ENCODE measurements at regions not wholly inside any gene's neighbourhood (a gene's known extent, or its start where the extent isn't known, plus 50 kb on each side); places are given as distances from the start of the nearest gene placed in this dataset.

DNA sequence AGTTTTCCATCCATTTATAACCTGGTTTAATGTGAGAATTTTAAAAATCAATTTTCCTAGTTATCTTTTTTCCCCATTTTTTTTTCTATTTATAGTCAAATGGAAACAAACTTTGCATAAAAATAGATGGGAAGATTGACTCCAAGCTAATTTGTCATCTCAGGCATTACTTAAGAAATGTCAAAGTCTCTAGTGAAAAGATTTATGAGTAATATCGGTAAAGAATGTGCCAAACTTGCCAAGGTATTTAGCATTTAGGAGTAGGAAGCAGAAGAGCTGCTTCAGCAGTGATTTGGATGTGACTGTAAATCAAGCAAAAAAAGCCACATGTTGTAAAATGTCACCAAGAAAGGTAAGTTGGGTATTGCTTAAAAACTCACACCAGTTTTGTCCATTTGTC is 108.6 kb downstream of the LACC1 start:
- DNase-seq (ENCODE audit: low spot score in 2 of 2) = no peak
- 56 to 57% methylated on average over 1 of the region's 1 CpG for WGBS, 2 donors
- no peak for TF ChIP-seq CTCF (IDR thresholded peaks at IDR 0.05)
- TF ChIP-seq POLR2A (IDR thresholded peaks at IDR 0.05) = no peak
- no peak for TF ChIP-seq EP300 (IDR thresholded peaks at IDR 0.05)
- Histone ChIP-seq H3K27me3 (no peaks in the 10 kb centered on the region), H3K36me3 (no peaks in the 10 kb centered on the region), H3K4me3 (no peak overlapping the region), H3K4me1 (peaks cover 0 to 7% (median 0%) of the 10 kb centered on the region in 4 donors), H3K27ac (no peak overlapping the region), H3K9me3 (no peaks in the 10 kb centered on the region)

- TF ChIP-seq EP300 (IDR thresholded peaks at IDR 0.05) = no peak
- TF ChIP-seq CTCF (IDR thresholded peaks at IDR 0.05) = no peak
- TF ChIP-seq POLR2A (IDR thresholded peaks at IDR 0.05) = no peak
- no peak for DNase-seq (ENCODE audit: low spot score in 2 of 2)
- H3K36me3 ChIP-seq = no peaks in the 10 kb centered on the region
- 88 to 91% methylated on average over 5 of the region's 5 CpGs for WGBS, 2 donors
- peaks cover 0 to 7% (median 0%) of the 10 kb centered on the region in 4 donors for H3K4me1 ChIP-seq
- H3K27me3 ChIP-seq = no peaks in the 10 kb centered on the region
- H3K4me3 ChIP-seq = no peak overlapping the region
- H3K9me3 ChIP-seq = peaks cover 0 to 11% (median 1%) of the 10 kb centered on the region in 4 donors
- H3K27ac ChIP-seq = no peak overlapping the region
Measured at GRCh38 chr13:43990021-43990420, 110.3 kb downstream of the LACC1 start.

DNA sequence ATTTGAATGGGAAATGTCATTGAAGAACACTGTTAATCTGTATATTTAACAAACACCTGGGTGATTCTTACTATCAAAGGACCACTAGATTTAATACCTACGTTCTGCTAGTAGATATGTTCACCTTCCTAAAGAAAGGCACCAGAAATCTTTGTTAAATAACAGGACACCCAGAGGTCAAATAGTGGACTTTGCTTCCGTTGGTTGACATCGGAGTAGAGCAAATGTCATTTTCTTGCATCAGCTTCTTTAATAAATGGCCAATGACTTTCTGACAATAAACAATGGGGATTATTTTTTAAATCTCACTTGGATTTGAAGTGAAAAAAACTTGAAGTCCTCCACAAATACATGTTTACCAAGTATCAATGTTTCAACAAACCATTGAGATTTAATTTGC is 111.1 kb downstream of the LACC1 start:
- no peaks in the 10 kb centered on the region for H3K36me3 ChIP-seq
- peaks cover 0 to 3% (median 0%) of the 10 kb centered on the region in 4 donors for H3K4me1 ChIP-seq
- peaks cover 0 to 17% (median 4%) of the 10 kb centered on the region in 4 donors for H3K9me3 ChIP-seq
- TF ChIP-seq CTCF (IDR thresholded peaks at IDR 0.05) = no peak
- TF ChIP-seq POLR2A (IDR thresholded peaks at IDR 0.05) = no peak
- TF ChIP-seq EP300 (IDR thresholded peaks at IDR 0.05) = no peak
- no peak overlapping the region for H3K27ac ChIP-seq
- H3K27me3 ChIP-seq = no peaks in the 10 kb centered on the region
- WGBS, 2 donors = 52 to 55% methylated on average over 3 of the region's 3 CpGs
- H3K4me3 ChIP-seq = no peak overlapping the region
- DNase-seq (ENCODE audit: low spot score in 2 of 2) = no peak

DNA sequence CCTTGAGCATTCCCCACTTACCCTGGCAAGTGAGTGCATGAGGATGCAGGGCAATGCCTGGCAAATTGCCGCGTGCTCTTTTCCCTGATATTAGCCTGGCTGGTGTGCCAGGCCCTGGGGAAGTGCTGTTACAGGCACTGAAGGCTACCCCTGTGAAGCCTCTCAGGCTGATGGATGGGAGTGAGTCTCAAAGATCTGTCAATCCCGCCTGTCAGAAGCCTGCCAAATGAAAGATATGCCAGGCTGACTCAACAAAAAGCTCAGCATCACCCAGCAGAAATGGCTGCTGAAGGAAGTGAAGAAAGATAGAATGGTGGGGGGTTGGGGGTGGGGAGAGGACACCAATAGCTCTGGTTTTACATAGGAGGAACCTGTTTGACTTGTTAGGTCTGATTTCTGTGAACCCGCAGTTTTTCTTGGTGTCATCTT is 112.1 kb downstream of the LACC1 start:
- no peak for DNase-seq (ENCODE audit: low spot score in 2 of 2)
- Histone ChIP-seq H3K27me3 (no peaks in the 10 kb centered on the region), H3K9me3 (peaks cover 0 to 17% (median 4%) of the 10 kb centered on the region in 4 donors), H3K4me1 (no peaks in the 10 kb centered on the region), H3K27ac (no peak overlapping the region), H3K4me3 (no peak overlapping the region), H3K36me3 (no peaks in the 10 kb centered on the region)
- TF ChIP-seq EP300 (IDR thresholded peaks at IDR 0.05) (no peak), POLR2A (IDR thresholded peaks at IDR 0.05) (no peak), CTCF (IDR thresholded peaks at IDR 0.05) (no peak)
- WGBS, 2 donors = 73 to 75% methylated on average over 4 of the region's 4 CpGs

DNA sequence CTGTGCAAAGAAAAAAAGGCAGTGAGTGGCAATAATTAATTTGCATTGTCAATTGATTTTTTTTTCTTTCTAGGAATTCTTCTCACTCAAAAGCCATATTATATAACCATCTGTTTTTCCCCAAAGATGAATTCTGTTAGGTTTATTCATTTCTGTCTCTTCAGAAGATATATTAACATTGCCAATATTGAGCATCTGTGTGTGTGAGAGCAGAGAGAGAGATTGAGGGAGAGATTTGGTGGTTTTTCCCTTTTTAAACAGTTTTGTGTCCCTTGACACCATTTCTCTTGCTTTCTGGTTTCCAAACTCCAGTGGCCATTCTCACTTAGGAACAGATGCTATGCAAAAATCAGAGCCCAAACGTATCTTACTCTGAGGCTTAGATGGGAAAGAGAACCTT is 112.5 kb downstream of the LACC1 start:
- Histone ChIP-seq H3K36me3 (no peaks in the 10 kb centered on the region), H3K27ac (no peak overlapping the region), H3K4me1 (no peaks in the 10 kb centered on the region), H3K9me3 (peaks cover 0 to 17% (median 4%) of the 10 kb centered on the region in 4 donors), H3K27me3 (no peaks in the 10 kb centered on the region), H3K4me3 (no peak overlapping the region)
- no peak for DNase-seq (ENCODE audit: low spot score in 2 of 2)
- TF ChIP-seq EP300 (IDR thresholded peaks at IDR 0.05) = no peak
- TF ChIP-seq CTCF (IDR thresholded peaks at IDR 0.05) = no peak
- TF ChIP-seq POLR2A (IDR thresholded peaks at IDR 0.05) = no peak
- WGBS, 2 donors = 64 to 66% methylated on average over 1 of the region's 1 CpG

Measured in tibial nerve (tissue), 4 donors.